GM19035 (cell line): ENCODE measurements at regions not wholly inside any gene's neighbourhood (a gene's known extent, or its start where the extent isn't known, plus 50 kb on each side); places are given as distances from the start of the nearest gene placed in this dataset.

ENCODE experiments used
- ATAC-seq: cut with Tn5 transposase; IDR thresholded peaks from one replicate; pipeline ENCODE4 v1.9.1; 2021; ENCODE audit not compliant: unreplicated experiment

- ATAC-seq = no peak
Observed at GRCh38 chr3:113094337-113095221, 103.8 kb downstream of the GTPBP8 start.

GRCh38 chr3:113096188-113096892 is 105.6 kb downstream of the GTPBP8 start:
- ATAC-seq = no peak

GRCh38 chr3:113097960-113098447 is 107.2 kb downstream of the GTPBP8 start:
- ATAC-seq = no peak

- no peak for ATAC-seq
Observed at GRCh38 chr3:113100063-113100462, 109.3 kb downstream of the GTPBP8 start.

- ATAC-seq = no peak
Observed at GRCh38 chr3:113103588-113103987, 107.8 kb upstream of the BOC start.

GRCh38 chr3:113104357-113105092 is 106.8 kb upstream of the BOC start:
- ATAC-seq = no peak

GRCh38 chr3:113105093-113105449 is 106.3 kb upstream of the BOC start:
- no peak for ATAC-seq

GRCh38 chr3:113105966-113106660 is 105.2 kb upstream of the BOC start:
- ATAC-seq = no peak

GRCh38 chr3:113110267-113110666 is 101.1 kb upstream of the BOC start:
- no peak for ATAC-seq

- no peak for ATAC-seq
Observed at GRCh38 chr3:113111011-113111707, 100.2 kb upstream of the BOC start.

- no peak for ATAC-seq
Observed at GRCh38 chr3:113113361-113113760, 98.0 kb upstream of the BOC start.

GRCh38 chr3:113117511-113118234 is 93.7 kb upstream of the BOC start:
- no peak for ATAC-seq

- no peak for ATAC-seq
Observed at GRCh38 chr3:113118336-113118735, 93.0 kb upstream of the BOC start.

GRCh38 chr3:113124256-113124830 is 87.0 kb upstream of the BOC start:
- ATAC-seq = no peak

- no peak for ATAC-seq
Observed at GRCh38 chr3:113125951-113126350, 85.4 kb upstream of the BOC start.

- no peak for ATAC-seq
Observed at GRCh38 chr3:113128386-113129015, 82.9 kb upstream of the BOC start.

GRCh38 chr3:113129168-113129567 is 82.2 kb upstream of the BOC start:
- no peak for ATAC-seq

GRCh38 chr3:113132571-113132996 is 78.8 kb upstream of the BOC start:
- ATAC-seq = no peak

- no peak for ATAC-seq
Observed at GRCh38 chr3:113133140-113133539, 78.2 kb upstream of the BOC start.
